GM19397 (cell line): ENCODE measurements at regions not wholly inside any gene's neighbourhood (a gene's known extent, or its start where the extent isn't known, plus 50 kb on each side); places are given as distances from the start of the nearest gene placed in this dataset.
"Not testable (repeated sequence)": the region's sequence is repeated elsewhere in the genome, so short reads cannot be mapped to it uniquely, and the experiment has no call there.

Experiments used
- ATAC-seq: cut with Tn5 transposase; IDR thresholded peaks from one replicate; pipeline ENCODE4 v1.9.1; 2021; ENCODE audit warnings: mild to moderate bottlenecking, moderate library complexity; ENCODE audit not compliant: unreplicated experiment

DNA sequence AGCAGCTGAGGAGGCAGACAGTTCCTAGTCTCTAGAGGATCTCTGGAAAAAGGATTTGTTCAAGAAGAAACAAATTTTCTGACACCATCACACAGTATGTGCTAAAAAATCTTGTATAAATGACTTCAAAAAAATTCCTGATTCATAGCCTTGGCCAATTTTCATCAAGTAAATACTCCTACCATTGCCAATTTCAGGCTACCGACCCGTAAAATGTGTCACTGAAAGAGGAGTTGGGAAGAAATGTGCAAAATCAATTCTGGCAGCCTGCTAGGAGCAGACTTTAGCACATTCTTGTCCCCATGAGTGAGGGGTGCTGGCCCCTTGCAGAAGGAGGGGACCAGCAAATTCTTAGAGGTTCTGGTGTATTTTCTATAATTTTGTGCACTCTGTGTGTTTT is 109.4 kb downstream of the TMEM30B start:
- no peak for ATAC-seq

DNA sequence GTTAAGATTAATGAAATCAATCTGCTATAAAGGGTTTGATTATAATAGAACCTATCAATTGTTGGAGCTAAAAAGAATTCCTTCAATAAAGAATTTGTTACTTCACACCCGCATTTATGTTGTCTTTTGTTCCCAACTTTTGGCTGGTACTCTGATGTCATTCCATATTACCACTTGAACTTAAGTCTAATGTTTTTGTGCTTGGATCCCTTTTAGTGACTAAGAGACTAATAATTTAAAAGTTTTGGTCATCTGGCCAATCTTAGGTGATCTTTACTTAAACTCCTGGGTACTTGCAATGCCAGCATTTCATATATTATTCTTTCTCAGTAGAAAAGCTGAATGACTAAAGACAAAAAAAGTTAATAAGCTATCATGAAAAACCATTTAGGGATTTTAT is 113.0 kb downstream of the TMEM30B start:
- ATAC-seq, result no peak

- ATAC-seq, result no peak
These were observed 113.5 kb downstream of the TMEM30B start for GRCh38 chr14:61167642-61168041.

GRCh38 chr14:61160798-61161197 is 120.3 kb downstream of the TMEM30B start:
- ATAC-seq, result no peak

DNA sequence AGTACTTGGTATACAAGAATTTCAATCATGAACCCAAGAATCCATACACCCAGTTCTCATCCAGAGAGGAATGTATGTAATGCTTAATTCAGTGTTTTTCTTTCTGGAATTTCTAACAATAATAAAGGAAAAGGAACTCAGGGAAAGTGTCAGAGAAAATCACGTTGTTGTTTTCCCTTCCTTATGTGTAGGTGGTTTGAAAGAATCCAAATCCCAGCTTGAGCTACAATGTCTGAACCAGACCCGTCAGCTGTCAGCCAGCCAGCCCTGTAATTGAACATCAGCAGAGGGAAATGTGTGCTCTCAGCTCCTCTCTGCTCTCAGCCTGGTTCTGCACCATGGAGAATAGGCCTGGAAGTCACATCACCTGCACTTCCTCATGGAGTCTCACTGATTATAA is 126.5 kb downstream of the TMEM30B start:
- no peak for ATAC-seq

DNA sequence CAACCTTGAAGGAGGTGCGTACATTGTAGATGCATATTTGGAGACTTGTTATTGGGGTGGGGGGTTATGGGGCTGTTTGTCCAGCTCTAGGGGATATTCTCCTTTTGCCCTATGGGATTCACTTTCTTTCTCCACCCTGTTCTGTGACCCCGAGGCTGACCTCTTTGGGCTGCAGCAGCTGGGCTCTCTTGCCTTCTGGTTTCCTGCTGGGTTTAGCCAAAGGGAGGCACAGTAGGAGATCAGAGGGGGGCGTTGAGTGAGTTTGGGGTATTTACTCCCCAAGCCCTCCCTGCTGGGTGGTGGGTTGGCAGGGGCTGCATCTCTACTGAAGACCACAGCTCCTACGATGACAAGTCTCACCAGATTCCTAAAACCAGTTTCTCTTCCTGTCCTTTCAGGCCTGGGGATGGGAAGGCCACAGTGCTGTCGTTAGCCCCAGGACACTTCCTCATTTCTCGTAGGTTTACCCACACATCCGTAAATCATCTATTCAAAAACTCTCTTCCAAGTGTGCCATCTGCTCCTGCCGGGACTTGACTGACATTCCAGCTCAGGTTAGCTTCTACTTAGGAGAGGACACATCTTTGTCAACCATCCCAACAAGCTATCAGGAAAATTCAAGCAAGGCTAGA is 127.1 kb downstream of the TMEM30B start:
- ATAC-seq, result no peak

DNA sequence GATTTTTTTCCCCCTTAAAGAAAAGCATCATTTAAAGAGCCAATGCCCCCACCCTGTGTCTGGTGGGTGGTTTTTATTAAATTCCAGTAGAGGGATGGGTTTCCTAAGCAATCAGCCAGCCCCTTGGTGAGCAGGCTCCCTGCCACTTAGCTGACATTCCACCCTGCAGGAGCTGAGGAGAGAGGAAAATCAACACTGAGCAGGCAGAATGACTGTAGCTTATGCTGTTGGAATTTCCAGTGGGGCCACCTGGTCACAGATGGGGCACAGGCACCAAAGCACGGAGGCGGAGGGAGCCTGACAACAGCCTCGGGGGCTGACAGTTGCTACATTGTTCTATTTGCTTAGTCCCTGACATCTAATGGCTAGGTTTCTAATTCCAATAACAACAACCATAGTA is 127.7 kb downstream of the TMEM30B start:
- ATAC-seq, result no peak

GRCh38 chr14:61152851-61153364 is 128.2 kb downstream of the TMEM30B start:
- no peak for ATAC-seq

DNA sequence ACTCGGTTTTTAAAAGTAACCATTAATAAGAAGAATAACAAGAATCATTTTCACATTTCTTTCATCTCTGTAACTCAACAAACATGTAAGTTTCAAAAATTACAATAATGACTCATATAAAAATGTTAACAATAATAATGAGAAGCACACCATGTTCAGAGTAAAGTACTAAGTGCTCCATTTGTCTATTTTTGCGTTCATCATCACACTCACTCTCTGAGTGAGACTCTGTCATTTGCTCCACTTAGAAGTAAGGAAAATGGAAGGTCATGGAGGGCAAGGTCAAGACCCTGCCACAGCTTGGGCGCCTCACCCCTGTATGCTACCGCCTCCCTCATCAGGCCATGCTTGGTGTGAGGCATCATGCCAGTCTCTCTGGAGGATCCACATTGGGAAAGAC is 129.9 kb downstream of the TMEM30B start:
- no peak for ATAC-seq

- no peak for ATAC-seq
These were observed 130.3 kb downstream of the TMEM30B start for GRCh38 chr14:61150851-61151250.

- no peak for ATAC-seq
These were observed 131.2 kb downstream of the TMEM30B start for GRCh38 chr14:61149896-61150295.

DNA sequence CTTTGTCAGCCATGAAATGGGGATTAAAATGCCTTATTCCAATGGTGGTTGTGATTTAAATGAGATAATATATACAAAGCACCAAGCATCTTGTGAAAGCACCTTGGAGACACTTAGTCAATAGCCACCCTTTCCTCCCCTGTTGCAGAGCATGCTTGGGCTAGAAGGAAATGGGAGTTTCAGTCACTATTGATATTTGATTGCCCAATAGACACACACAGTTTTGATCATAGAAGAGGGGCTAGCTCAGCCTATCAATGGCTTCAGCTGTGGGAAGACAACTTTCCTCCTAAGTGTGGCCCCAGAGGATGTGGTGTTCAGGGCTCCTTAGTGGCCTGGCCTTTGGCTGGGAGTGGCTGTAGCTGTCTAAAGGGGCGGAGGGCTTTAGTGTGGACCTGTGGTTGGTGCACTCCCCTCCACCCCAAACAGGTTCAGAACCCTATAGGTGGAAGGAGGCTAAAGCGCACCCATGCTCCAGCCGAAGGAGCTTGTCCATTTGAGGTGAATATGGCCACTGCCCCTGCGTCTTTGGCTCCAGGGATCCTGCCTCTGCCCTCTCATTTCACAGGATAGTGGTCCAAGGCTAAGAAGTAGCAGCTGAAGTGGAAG is 132.3 kb downstream of the TMEM30B start:
- ATAC-seq, result no peak

- ATAC-seq, result no peak
These were observed 133.1 kb downstream of the TMEM30B start for GRCh38 chr14:61147831-61148549.

- ATAC-seq, result no peak
These were observed 133.7 kb downstream of the TMEM30B start for GRCh38 chr14:61147381-61147821.

GRCh38 chr14:61146899-61147298 is 134.2 kb downstream of the TMEM30B start:
- ATAC-seq, result no peak

- no peak for ATAC-seq
These were observed 135.1 kb downstream of the TMEM30B start for GRCh38 chr14:61145903-61146481.

DNA sequence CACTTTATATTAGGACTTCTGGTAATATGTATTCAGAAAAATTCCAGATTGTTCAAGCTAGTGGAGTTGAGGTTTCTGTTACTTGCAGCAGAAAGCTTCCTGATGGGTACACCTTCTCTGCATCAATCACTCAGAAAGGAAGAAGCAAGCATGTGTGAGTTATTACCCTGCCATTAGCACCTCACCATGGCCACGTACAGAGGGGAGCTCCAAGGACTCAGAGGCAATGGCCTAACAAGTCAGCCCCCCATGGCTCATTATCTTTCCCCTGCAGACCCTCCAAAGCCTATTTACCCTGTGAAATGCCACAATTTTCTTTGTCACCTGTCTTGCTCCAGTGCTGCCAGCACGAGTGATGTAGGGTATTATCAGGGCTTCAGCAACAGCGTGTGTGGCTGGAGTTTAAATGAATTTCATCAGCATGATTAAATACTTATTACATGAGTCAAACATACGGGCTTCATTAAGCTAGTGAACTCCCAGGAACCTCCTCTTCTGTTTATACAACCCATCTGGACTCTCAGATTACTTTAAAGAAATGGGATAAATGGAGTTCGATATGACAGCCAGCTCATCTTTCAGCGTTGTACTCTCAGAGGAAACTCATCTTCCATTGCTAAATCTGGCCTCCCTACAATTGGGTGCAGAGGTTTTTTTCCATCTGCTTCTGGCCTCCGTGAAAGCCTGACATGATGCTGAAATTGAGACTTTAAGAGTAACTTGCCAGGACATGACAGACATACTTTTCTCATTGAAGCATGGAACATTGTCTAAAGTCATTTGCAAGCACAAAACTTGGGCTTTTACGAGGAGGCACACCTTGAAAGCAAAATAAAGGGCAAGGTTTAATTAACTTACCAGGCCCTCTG is 135.9 kb downstream of the TMEM30B start:
- no peak for ATAC-seq

GRCh38 chr14:61144117-61145033 is 136.8 kb downstream of the TMEM30B start:
- ATAC-seq, result not testable (repeated sequence)

DNA sequence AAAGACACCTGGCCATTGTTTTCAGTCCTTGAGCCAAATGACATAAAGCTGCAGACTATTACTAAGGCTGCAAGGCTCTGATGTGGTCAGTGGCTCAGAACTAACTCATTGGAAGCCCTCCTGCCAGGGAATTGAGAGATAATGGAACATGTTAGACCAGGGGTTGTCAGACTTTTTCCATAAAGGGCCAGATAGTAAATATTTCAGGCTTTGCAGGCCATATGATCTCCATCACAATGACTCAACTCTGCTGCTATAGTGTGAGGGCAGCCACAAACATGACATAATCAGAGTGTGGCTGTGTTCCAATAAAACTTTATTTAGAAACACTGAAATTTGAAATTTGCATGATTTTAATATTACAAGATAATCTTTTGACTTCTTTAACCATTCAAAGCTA is 140.3 kb downstream of the TMEM30B start:
- no peak for ATAC-seq

GRCh38 chr14:61140271-61140670 is 140.9 kb downstream of the TMEM30B start:
- ATAC-seq, result no peak
